Activated CD8-positive, alpha-beta T cell treated with anti-CD3 and anti-CD28 coated beads for 36 hours (primary cell): ENCODE measurements at regions not wholly inside any gene's neighbourhood (a gene's known extent, or its start where the extent isn't known, plus 50 kb on each side); places are given as distances from the start of the nearest gene placed in this dataset.

Source experiments
- ATAC-seq: fragments of 200-7000 bp; cut with Tn5 transposase; one replicate; pipeline ENCODE4 v1.10.0; 2021; ENCODE audit warnings: mild to moderate bottlenecking, moderate library complexity
- CTCF ChIA-PET: fragments of 350-600 bp; sonication (Branson Sonifier 250); formaldehyde crosslinking; loops from one replicate; lab custom pipeline; 2021; ENCODE audit warnings: antibody characterized with exemption; lab: Charles Lee
- POLR2A ChIA-PET: fragments of 350-600 bp; sonication (Branson Sonifier 250); formaldehyde crosslinking; loops from one replicate; lab custom pipeline; 2021; ENCODE audit warnings: antibody characterized with exemption; lab: Charles Lee
- DNase-seq: peaks from one replicate; pipeline ENCODE4 v3.0.0-alpha.2; 2020
- H3K27ac Mint-ChIP-seq: one replicate; pipeline ENCODE4 v1.8.0; 2021; ENCODE audit warnings: mild to moderate bottlenecking, mixed read lengths
- H3K27me3 Mint-ChIP-seq: one replicate; pipeline ENCODE4 v1.8.0; 2021; ENCODE audit warnings: mixed read lengths
- H3K36me3 Mint-ChIP-seq: one replicate; pipeline ENCODE4 v1.8.0; 2021; ENCODE audit warnings: low read depth, mixed read lengths
- H3K4me1 Mint-ChIP-seq: one replicate; pipeline ENCODE4 v1.8.0; 2021; ENCODE audit warnings: low read depth, mixed read lengths
- H3K4me3 Mint-ChIP-seq: one replicate; pipeline ENCODE4 v1.8.0; 2021; ENCODE audit warnings: mild to moderate bottlenecking, moderate library complexity, mixed read lengths
- H3K9me3 Mint-ChIP-seq: one replicate; pipeline ENCODE4 v1.8.0; 2021; ENCODE audit warnings: mixed read lengths
- intact Hi-C: fragments of 100-400 bp; cut with micrococcal nuclease; formaldehyde crosslinking; loops from one replicate; pipeline ENCODE4 v1.10.0; 2022
- TF ChIP-seq, protein P1 (sequence below): fragments of 200-600 bp; IDR thresholded peaks from one replicate; pipeline ENCODE4 v1.8.0; 2022; ENCODE audit warnings: antibody characterized with exemption, mild to moderate bottlenecking

- TF ChIP-seq, protein P1, sequence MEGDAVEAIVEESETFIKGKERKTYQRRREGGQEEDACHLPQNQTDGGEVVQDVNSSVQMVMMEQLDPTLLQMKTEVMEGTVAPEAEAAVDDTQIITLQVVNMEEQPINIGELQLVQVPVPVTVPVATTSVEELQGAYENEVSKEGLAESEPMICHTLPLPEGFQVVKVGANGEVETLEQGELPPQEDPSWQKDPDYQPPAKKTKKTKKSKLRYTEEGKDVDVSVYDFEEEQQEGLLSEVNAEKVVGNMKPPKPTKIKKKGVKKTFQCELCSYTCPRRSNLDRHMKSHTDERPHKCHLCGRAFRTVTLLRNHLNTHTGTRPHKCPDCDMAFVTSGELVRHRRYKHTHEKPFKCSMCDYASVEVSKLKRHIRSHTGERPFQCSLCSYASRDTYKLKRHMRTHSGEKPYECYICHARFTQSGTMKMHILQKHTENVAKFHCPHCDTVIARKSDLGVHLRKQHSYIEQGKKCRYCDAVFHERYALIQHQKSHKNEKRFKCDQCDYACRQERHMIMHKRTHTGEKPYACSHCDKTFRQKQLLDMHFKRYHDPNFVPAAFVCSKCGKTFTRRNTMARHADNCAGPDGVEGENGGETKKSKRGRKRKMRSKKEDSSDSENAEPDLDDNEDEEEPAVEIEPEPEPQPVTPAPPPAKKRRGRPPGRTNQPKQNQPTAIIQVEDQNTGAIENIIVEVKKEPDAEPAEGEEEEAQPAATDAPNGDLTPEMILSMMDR, result no peak
- Mint-ChIP-seq H3K4me3 (no peak overlapping the region), H3K27me3 (no peaks in the 10 kb centered on the region), H3K9me3 (no peaks in the 10 kb centered on the region), H3K27ac (no peak overlapping the region), H3K4me1 (no peaks in the 10 kb centered on the region), H3K36me3 (no peaks in the 10 kb centered on the region)
- ChIA-PET CTCF (no interaction called here), POLR2A (no interaction called here)
- DNase-seq (no peak), ATAC-seq (no peak)
- intact Hi-C loops, result no loop called here
Observed at GRCh38 chr13:34249546-34250039, 431.6 kb downstream of the RFC3 start.

GRCh38 chr13:34250151-34250670, 432.3 kb downstream of the RFC3 start:
- ChIA-PET POLR2A (no interaction called here), CTCF (no interaction called here)
- intact Hi-C loops, result no loop called here
- Mint-ChIP-seq H3K9me3 (no peaks in the 10 kb centered on the region), H3K4me1 (no peaks in the 10 kb centered on the region), H3K36me3 (no peaks in the 10 kb centered on the region), H3K4me3 (no peak overlapping the region), H3K27ac (no peak overlapping the region), H3K27me3 (no peaks in the 10 kb centered on the region)
- no peak for ATAC-seq
- DNase-seq, result no peak
- TF ChIP-seq, protein P1, result no peak

DNA sequence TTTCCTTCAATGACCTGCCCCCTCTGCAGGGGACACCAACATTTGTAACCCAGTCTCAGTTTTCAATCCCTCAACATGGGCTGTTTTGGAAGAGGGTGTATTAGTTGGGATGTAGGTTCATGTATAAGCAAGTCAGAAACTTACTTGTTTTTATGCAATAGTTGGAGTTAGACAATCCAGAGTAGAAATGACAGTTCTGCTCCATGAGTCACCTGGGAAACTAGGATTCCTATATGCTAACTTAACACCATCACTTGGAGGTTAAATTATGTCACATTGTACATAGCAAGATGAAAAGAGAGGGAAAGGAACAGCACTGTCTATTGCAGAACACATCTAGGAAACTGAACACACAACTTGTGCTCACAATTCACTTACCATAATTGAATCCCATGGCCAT, 436.4 kb downstream of the RFC3 start:
- ATAC-seq (no peak), DNase-seq (no peak)
- CTCF ChIA-PET, result no interaction called here
- Mint-ChIP-seq H3K27me3 (peaks cover 1% of the 10 kb centered on the region), H3K4me1 (no peaks in the 10 kb centered on the region), H3K27ac (no peak overlapping the region), H3K9me3 (peaks cover 2% of the 10 kb centered on the region), H3K36me3 (no peaks in the 10 kb centered on the region), H3K4me3 (no peak overlapping the region)
- intact Hi-C loops, result no loop called here
- TF ChIP-seq, protein P1, result no peak
- POLR2A ChIA-PET, result no interaction called here

GRCh38 chr13:34255711-34256110, 437.8 kb downstream of the RFC3 start:
- CTCF ChIA-PET, result no interaction called here
- ATAC-seq, result no peak

DNA sequence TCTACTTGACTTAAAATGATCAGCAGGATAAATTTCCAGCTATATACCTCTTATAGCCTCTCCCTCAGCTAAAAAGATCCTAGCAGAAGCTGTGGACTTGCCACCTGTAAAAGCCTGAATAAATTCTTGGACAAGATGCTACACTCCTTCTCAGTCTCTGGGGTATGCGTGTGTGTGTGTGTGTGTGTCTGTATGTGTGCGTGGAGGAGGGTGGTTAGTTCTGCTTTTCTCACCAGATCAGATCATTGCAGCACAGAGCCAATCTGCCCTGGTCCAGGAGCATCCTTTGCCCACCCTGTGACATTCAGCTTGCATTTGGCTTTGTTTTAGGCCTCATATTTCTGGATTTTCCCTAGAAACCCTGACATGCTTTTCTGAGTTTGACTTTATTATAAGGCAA, 438.3 kb downstream of the RFC3 start:
- peaks cover 1% of the 10 kb centered on the region for H3K27me3 Mint-ChIP-seq
- POLR2A ChIA-PET, result no interaction called here
- TF ChIP-seq, protein P1, result no peak
- no peak for DNase-seq
- CTCF ChIA-PET, result no interaction called here
- intact Hi-C loops, result no loop called here
- H3K36me3 Mint-ChIP-seq, result no peaks in the 10 kb centered on the region
- no peak overlapping the region for H3K27ac Mint-ChIP-seq
- ATAC-seq, result no peak
- H3K9me3 Mint-ChIP-seq, result peaks cover 2% of the 10 kb centered on the region
- no peak overlapping the region for H3K4me3 Mint-ChIP-seq
- no peaks in the 10 kb centered on the region for H3K4me1 Mint-ChIP-seq

More at GRCh38 chr13:34255711-34256110, 437.8 kb downstream of the RFC3 start:
- Mint-ChIP-seq H3K36me3 (no peaks in the 10 kb centered on the region), H3K9me3 (peaks cover 2% of the 10 kb centered on the region), H3K4me1 (no peaks in the 10 kb centered on the region), H3K27me3 (peaks cover 1% of the 10 kb centered on the region), H3K27ac (no peak overlapping the region), H3K4me3 (no peak overlapping the region)
- no peak for DNase-seq
- TF ChIP-seq, protein P1, result no peak
- POLR2A ChIA-PET, result no interaction called here
- intact Hi-C loops, result no loop called here
